Fibroblast of lung (primary cell): ENCODE measurements at regions not wholly inside any gene's neighbourhood (a gene's known extent, or its start where the extent isn't known, plus 50 kb on each side); places are given as distances from the start of the nearest gene placed in this dataset.

ENCODE experiments used
- CTCF ChIP-seq, 2 donors: IDR thresholded peaks in 1 of 2; conservative IDR thresholded peaks in 1 of 2; 1 replicate in 1 of 2; 2 replicates in 1 of 2; pipeline ENCODE4 v1.5.1; 2011 to 2012; ENCODE audit warnings: low read length in 2 of 2, control low read depth in 1 of 2, inconsistent platforms in 1 of 2, low read depth in 1 of 2, mild to moderate bottlenecking in 1 of 2
- EZH2 ChIP-seq: IDR thresholded peaks from 2 replicates; pipeline ENCODE4 v1.5.1; 2012; ENCODE audit warnings: low read length, control low read depth, mild to moderate bottlenecking; ENCODE audit errors: missing control alignments

- TF ChIP-seq CTCF (conservative IDR thresholded peaks at IDR 0.05 in 1 of 2, IDR thresholded peaks at IDR 0.05 in 1 of 2; ENCODE audit: low read depth in 1 of 2, low read length in 2 of 2) (peak; percentile 57 to 76), EZH2 (no peak)
These were observed 73.9 kb downstream of the CXCL12 start for GRCh38 chr10:44310762-44311562.
